SK-N-DZ (cell line): ENCODE measurements at regions not wholly inside any gene's neighbourhood (a gene's known extent, or its start where the extent isn't known, plus 50 kb on each side); places are given as distances from the start of the nearest gene placed in this dataset.
"Not testable (repeated sequence)": the region's sequence is repeated elsewhere in the genome, so short reads cannot be mapped to it uniquely, and the experiment has no call there.

Source experiments
- DNase-seq: peaks from one replicate; pipeline ENCODE4 v3.0.0-alpha.2; 2015; ENCODE audit warnings: low spot score

DNA sequence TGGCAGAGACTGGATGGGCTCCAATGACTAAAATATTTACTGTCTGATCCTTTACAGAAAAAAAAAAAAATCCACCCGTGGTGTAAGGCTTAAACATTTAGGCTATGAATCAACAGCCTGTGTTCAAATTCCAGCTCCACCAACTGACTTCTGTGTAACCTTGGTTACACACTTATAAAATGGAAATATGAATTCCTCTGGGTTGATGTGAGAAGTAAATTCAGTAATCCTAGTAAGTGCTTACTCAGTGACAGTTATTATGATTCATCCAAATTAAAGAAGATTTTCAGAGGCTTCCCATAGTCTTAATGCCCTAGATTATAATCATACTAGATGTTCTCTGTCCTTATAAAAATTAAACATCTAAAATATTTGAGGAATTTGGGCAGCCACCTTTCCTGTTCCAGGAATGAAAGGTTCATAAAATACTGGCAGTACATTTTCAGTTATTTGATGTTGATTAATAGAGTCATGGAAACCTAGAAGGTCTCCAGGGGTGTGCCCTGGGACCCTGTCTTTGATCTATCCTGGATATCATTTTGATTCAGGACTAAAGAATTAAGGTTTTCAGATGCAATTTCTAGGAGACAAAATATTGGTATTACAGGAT is 180.3 kb upstream of the ZNF217 start:
- DNase-seq, result no peak

- not testable (repeated sequence) for DNase-seq
Measured at GRCh38 chr20:53773066-53773791, 179.6 kb upstream of the ZNF217 start.

- no peak for DNase-seq
Measured at GRCh38 chr20:53769041-53769440, 175.4 kb upstream of the ZNF217 start.

DNA sequence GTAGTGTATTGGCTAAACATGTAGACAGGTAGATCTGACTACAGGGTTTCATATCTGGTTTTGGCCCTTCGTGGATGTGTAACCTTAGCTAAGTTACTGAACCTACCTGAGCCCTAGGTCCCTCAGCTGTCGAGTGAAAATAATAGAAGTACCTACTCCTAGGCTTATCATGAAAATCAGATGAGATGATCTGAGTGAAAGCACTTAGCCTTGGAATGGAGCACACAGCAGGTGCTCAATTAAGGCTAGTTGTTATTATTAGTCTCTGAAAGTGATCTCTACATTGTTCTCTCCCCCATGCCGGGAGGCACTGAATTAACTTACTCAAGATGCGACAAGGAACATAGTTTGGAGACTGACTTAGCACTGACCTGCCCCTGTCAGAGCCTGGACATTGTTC is 174.7 kb upstream of the ZNF217 start:
- DNase-seq, result no peak

GRCh38 chr20:53767206-53767930 is 173.7 kb upstream of the ZNF217 start:
- DNase-seq, result no peak

GRCh38 chr20:53764415-53764800 is 170.8 kb upstream of the ZNF217 start:
- no peak for DNase-seq

DNA sequence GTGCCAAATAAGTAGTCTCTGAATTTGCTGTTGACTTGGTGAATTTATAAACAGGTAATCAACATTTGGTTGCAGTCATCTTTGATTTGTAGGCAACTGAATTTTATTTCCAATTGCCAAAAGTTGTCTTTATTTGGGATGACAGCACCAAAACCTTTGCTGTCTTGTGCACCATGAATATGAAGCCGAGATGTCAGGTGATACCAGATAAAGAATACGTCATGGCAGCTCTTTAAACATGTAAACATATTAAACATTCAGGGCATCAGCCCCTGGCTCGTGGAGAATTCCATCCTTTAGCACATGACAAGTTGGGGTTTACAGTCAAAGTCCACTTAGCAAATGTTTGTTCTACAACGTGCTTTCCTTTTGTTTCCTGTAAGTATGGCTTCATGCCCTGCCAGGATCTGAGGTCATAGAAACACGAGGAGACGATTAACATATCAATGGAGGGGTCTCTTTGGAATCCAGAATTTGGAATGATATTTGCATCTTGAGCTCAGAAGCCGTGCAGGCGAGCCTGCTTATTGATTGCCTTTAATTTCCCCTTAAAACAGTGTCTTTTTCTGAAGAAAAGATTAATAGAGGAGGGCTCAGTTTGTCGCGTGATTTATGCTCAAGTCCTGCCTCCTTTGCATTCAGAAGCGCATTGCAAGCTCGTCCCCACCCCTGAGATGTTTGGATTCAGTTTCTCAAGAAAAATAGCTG is 170.2 kb upstream of the ZNF217 start:
- peak; percentile 48 for DNase-seq

DNA sequence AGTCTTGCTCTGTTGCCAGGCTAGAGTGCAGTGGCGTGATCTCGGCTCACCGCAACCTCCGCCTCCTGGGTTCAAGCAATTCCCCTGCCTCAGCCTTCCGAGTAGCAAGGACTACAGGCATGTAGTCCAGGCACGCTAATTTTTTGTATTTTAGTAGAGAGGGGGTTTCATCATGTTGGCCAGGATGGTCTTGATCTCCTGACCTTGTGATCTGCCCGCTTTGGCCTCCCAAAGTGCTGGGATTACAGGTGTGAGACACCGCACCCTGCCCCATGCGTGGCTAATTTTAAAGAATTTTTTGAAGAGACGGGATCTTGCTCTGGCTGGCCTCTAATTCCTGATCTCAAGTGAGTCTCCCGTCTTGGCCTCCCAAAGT is 168.8 kb upstream of the ZNF217 start:
- not testable (repeated sequence) for DNase-seq

DNA sequence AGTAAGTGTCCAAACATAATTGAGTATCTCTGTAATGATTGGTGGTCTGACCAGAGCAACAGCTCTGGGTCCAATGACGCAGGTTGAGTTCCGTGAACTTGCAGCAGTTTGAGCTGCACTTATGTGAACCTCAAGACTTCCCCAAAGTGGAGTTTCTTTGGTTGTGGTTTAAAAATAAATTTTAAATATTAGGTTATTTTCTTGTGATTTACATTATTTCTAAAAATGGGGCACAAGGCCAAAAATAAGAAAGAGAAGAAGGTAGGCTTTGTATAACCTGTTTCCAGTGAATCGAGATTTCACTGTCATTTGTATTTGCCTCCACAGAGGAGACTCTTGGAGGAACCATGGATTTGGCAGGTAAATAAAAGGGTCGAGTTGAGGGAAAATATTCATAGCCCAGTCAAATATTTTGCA is 166.4 kb upstream of the ZNF217 start:
- DNase-seq, result no peak

DNA sequence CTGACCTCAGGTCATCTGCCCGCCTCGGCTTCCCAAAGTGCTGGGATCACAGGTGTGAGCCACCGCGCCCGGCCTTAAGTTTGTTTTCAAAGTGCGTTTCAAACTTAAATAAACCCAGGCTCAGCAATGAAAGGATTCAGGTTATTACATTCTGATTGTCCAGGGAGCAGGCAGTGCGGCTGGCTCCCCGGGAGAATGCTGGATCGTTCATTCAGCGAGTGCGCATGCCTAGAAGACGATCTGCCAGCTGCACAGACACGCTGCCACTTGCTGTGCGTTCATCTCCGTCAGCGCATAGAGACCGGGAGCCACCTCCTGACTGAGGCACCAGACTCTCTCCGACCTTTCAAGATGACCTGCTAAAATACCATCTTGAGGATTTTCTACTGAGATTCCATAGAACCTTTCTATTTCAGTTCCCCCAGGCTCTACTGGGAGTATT is 163.9 kb upstream of the ZNF217 start:
- no peak for DNase-seq

- no peak for DNase-seq
Measured at GRCh38 chr20:53755733-53756531, 162.3 kb upstream of the ZNF217 start.

GRCh38 chr20:53753880-53754459 is 160.3 kb upstream of the ZNF217 start:
- no peak for DNase-seq

GRCh38 chr20:53752971-53753879 is 159.6 kb upstream of the ZNF217 start:
- no peak for DNase-seq

DNA sequence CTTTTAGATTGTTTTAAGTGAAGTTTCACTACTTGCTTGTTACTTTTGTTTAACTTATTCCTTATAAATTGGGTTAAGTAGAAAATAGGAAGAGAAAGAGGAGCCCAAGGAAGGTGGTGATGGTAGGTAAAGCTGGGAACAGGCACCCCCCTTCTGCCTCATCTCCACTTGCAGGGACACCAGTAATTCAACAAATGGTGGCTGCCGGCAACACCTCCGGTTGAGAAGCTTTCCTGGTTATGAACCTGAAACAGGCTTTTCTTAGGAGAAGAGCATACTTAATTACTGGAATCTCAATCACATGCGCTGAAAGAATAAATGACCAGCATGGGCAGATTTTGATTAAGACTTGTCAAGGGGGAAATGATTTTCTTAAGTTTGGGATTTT is 158.9 kb upstream of the ZNF217 start:
- DNase-seq, result no peak

- DNase-seq, result no peak
Measured at GRCh38 chr20:53751620-53752318, 158.1 kb upstream of the ZNF217 start.

- peak; percentile 91 for DNase-seq
Measured at GRCh38 chr20:53750827-53751619, 157.4 kb upstream of the ZNF217 start.

GRCh38 chr20:53749499-53749898 is 155.9 kb upstream of the ZNF217 start:
- no peak for DNase-seq

DNA sequence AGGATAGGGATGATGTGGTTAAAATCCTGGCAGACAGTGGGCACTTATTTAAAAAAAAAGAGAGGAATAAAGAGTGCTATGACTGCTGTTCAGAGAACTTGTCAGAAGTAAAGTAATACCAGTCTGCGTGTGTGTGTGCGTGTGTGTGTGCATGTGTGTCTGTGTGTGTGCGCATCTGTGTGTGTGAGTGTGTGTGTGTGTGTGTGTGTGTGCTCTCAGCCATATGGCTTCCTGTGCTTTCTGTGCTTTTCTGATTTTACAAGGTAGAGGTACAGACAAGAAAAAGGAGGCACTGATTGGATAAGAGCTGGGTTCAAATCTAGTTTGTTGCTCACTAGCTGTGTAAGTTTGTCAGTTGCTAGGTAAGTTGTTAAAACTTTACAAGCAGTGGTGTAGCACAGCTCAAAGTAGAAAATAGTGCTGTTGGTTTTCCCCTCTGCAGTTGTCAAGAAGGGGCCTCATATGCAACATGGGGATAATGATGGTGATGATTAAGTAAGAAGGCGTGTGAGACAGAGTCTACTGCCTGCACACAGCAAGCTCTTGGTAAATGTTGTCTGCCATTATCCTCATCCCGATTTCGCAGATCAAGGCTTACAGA is 155.3 kb upstream of the ZNF217 start:
- no peak for DNase-seq
